ENCODE measurements at regions not wholly inside any gene's neighbourhood (a gene's known extent, or its start where the extent isn't known, plus 50 kb on each side); places are given as distances from the start of the nearest gene placed in this dataset.
A peak's percentile ranks its signal among the peaks of the same experiment; 100 is the strongest.

DNA sequence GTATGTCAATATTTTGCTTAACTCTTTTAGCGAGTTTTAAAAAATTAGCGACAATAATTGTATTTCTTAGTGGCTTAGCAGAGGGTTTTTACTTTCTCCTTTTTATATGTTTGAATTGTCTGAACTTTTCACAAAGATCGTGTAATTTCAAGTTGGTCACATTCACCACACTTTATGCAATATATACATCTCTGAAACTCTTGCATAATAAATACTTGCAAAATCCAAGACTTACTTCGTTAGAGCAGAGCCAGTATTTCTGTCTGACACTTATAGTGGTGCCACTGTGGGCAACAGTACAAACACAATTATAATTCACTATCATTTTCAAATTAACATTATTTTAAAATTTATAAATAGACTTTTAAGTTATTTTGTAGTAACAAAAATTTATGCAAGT is 62.0 kb downstream of the SUCNR1 start:
- DNase-seq = no peak

DNA sequence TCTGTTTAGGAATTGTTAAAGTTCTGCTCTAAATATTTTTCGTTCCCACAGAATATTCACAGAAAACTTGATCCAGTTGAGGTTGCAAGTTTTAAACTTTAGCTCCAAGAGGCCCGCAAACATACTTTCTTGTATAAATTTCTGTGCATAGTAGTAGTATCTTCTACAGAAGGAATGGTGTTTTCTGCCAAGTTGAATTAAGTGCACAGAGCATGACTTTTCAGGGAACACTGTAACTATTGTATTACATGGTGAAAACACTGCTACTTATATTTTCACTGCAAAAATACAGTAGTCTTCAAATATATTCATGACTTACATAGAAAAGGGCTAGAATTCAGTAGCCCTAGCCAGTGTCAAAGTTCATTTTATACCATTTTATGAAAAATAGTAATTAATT is 67.0 kb downstream of the SUCNR1 start:
- DNase-seq = peak in 1 of 3 donors; percentile 37

DNA sequence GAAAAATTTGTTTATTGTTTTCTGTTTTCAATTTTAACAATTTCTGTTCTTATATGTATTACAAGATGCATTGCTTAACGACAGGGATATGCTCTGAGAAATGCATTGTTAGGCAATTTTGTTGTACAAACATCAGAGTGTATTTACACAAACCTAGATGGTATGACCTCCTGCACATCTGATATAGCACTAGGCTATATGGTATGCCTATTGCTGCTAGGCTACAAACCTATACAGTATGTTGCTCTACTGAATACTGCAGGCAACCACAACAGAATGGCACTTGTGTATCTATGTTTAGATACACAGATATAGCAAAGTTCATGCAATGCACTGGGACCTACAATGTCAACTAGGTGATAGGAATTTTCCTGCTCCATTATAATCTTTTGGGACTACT is 70.1 kb downstream of the SUCNR1 start:
- no peak for DNase-seq

DNA sequence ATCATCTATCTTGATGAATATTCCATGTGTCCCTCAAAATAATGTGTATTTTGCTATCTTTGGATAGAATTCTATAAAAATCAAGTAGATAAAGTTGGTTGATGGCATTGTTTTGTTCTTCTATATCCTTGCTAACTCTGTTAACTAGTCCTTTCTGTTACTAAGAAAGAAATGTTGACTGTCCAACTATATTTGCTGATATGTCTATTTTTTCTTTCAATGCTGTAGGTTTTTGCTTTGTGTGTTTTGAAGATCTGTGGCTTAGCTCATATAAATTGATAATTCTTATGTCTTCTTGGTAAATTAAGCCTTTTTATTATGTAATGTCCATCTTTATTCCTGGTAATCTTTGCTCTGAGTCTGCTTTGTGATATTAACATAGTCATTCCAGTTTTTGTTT is 70.9 kb downstream of the SUCNR1 start:
- no peak for DNase-seq

DNA sequence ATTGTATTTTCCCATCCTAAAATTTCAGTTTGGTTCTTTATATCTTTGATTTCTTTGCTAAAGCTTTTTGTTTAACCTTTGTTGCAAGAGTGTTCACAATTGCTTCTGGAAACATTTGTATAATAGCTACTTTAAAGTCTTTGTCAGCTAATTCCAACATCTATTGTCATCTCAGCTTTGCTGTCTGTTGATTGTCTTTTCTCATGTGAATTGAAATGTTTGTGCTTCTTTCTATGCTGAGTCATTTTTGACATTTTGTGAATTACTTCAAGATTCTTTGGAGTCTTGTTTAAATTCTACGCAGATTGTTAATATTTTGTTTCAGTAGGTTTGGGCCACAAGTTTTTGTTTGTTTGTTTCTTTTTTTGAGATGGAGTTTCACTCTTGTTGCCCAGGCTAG is 73.2 kb downstream of the SUCNR1 start:
- DNase-seq = no peak

DNA sequence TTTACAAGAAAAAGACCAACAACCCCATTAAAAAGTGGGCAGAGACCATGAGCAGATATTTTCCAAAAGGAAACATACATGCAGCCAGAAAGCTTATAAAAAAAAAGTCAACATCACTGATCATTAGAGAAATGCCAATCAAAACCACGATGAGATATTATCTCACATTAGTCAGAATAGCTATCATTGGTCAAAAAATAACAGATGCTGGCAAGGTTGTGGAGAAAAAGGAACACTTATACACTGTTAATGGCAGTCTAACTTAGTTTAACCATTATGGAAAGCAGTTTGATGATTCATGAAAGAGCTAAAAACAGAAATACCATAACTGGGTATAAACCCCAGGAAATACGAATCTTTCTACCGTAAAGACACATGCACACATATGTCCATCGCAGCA is 76.3 kb downstream of the SUCNR1 start:
- no peak for DNase-seq

DNA sequence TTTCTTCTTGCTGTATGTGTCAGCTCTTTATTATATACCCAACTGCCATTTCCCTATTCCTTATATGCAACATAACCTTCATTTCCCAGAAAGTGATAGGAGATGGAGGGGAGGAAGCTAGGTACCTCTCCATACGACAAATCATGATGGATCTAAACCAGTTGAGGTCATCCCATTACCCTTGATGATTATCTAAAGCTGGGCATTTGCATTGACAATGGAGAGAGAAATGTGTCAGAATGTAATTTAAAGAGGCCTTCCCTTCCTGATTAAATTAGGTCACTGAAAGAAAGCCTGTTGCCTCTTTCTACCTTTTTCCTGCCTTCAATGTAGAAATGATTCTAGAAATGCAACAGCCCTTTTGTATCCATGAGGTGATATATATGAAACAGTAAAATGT is 81.9 kb downstream of the SUCNR1 start:
- DNase-seq = no peak

DNA sequence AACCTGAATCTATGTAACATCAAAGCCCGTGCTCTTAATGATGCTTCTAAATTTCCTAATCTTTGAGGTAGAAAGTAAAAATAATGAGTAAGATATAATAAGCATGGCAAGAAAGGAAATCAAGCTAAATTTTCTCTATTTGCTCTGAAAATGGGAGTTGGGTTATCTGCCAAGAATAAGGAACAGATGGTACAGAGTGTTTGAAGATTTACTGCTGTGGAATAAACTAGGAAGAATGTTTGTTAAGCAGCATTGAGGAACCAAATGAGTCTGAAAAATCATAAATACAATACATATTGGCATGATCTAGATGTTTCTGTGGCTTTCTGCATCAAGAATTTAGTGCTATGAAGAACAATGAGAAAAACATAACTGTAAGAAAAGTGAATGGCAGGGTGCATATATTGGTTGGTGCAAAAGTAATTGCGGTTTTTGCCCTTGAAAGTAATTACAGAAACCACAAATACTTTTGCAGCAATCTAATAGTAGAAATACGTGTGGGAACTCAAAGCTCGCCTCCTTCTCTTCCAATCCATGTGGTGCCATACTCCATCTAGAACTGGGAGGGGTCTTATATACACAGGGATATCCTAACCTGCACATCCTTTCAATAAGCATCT is 87.6 kb downstream of the SUCNR1 start:
- DNase-seq = peak in 1 of 3 donors; percentile 57

DNA sequence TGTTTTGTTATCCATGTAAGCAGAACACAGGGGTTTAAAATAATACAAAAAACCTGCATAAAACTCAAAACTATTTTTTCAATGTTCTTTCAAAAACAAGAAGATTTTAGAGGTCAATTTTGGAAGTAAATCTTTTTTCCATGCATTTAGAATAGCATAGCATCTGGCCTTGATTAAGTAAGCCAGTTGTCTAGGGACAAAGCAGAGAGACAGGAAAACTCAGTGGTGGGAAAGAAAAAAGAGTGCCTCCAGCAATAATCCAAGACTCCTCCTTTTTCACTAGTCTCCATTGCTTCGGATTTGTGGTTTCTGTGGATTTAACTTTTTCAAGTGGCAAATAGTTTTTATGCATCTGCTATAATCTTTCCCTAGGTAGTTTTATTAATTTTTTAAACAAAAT is 88.9 kb downstream of the SUCNR1 start:
- DNase-seq = peak in 2 of 3 donors; percentile 46 to 74

DNA sequence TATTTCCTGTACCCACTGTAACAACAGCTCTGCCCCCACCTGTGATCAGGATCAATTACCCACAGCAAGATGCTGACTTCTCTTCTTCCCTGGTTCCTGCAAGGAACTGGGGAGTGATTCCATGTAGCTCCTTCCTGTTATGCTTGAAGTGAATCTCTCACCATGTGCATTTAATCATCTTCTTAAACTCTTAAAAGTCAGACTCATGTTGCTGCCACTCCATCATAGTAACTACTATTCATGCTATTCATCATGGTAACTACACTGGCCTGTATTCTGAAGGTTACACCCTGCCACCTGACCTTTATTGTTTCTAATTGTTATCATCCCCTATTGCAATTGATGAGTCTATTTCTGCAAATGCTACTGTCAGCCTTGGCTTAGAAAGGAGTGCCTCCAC is 89.5 kb downstream of the SUCNR1 start:
- DNase-seq = peak in 1 of 3 donors; percentile 34

DNA sequence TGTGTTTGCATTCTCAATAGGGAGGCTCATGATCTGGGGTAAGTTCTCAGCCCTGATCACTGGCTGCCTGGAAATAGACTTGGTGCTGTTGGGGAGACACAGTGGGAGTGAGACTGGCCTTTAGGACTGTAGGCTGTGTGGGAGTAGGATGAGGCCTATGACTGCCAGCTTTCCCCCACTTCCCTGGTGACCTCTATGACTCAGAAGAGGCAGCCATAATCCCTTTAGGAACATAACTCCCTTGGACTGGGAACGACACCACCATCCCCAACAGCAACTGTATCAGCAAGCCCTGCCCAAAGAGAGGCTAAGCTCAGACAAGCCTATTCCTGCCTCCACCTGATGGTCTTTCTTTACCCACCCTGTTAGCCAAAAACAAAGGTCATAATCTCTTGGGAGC is 91.3 kb downstream of the SUCNR1 start:
- DNase-seq = no peak

DNA sequence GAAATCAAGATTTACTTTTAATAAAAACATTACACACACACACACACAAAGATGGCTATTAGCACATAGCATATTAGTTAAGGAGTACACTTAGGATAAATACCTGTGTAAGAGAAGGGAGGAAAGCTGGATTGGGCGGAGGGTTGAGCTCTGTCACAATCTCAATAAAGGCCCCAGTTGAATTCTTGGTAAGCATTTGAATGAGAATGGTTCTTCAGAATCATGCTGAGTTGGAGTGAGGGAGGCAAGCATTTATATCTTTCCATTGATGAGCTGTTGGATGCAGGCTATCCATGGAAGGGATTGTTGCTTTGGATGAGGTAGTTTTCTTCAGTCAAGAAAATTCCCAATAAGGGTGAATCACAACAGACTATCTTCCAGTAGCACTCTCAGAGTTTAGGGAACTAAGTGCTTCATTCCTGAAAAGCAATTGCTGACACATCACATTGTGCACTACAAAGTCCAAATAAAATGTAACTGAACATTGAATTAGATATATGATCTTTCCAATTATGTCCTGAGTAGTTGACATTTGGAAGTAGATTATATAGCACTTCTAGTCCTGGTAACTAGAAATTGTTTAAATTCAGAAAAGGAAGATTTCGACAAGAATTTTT is 95.7 kb downstream of the SUCNR1 start:
- DNase-seq = no peak

DNA sequence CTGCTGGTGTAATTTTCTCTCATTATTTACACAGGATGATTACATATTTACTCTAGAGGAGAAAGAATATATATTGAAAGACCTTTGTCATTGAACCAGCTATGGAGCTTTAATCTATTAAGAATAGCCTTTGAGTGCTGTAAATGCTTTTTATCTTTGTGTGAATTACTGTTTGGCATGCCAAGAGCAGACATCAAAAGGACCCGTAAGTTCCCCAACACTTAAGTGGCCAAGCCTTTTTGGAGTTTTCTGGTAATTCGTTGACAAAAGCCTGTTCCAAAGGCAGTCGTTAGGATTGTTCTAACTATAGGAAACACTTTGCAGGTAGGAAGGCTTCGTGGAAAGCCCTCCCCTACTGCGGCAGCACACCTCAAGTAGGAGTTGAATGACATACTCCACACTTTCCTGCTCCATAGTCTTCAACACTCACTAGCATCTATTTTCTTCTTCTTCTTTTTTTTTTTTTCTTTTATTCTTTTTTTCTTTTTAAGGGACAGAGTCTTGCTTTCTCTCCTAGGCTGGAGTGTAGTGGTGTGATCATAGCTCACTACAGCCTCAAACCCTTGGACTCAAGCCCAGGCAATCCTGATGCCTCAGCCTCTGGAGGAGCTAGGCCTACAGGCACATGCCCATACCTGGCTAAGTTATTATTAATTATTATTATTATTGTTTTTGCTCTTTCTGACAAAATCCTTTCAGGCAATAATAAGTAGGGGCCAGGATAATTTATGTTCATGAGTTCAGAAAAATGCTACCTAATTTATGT is 98.6 kb downstream of the SUCNR1 start:
- no peak for DNase-seq

DNA sequence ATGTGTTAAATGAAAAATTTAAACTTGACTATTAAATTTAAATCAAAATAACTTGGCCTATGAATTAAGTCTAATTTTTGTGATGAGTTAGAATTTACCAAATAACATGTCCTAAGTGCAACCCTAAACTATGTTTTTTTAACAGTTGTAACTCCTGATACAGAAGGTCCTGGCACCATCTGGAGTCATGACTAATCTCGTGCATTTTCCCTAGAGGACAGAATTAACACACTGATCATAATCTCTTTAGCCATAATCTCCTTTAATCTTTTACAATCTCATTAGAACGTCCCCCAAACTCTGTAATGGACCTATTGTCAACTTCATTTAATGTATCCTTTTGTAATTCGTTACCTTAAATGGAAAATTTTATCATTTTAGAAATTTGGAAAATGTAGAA is 100.6 kb downstream of the SUCNR1 start:
- no peak for DNase-seq

DNA sequence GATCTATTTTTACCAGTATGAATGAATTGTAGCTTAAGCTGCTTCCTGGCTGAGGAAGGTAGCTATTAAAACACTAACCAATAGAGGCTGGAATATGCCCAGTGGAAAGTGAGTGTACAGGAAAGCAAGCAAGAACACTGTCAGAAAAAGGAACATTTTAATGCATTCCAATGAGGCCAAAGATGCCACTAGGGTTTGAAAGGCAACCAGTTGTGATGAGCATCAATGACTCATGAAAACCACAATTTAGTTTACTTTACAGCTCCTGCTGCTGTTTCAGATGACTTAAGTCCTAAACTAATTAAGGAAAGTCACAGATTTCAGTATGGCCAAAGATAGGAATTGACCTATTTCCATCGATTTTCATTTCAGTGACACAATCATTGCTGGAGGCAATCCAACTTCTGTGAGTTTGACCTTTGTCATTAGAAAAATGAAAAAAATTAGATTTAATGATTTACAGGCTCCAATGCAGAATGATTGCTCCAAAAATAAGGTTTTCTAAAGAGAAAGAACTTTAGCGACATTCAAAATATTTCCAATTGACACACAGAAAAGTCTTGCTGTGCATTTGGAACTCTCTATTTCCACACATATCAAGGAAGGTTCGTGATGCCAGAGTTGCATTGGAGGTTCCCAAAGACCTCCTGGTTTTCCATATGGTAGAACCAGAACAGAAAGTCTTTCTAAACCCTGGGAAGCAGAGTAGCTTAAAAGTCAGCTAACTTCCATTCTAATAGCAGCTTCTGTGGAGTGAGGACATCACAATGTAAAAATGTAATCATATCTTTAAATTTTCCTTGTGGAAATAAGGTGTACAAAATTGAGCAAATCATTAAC is 103.0 kb downstream of the SUCNR1 start:
- DNase-seq = peak in 2 of 3 donors; percentile 46 to 92

DNA sequence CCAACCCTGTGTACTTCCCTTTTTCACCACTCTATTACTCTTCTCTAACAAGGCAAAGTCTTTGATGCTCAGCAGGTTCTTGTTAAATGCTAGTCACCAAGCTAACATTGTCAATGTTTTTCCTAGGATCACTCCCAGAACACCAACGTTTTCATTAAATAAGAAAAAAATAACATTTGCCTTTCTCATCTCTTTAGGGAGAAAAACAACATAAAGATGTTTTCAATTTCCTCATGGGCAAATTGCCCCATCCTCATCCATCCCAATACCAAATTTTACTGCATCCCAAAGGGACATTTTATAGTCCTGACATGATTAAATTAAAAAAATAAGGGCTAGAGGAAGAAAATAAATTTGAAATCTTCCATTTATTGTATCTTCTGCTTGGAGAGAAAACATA is 106.5 kb downstream of the SUCNR1 start:
- DNase-seq = peak; percentile 72 to 92 (median 82)

DNA sequence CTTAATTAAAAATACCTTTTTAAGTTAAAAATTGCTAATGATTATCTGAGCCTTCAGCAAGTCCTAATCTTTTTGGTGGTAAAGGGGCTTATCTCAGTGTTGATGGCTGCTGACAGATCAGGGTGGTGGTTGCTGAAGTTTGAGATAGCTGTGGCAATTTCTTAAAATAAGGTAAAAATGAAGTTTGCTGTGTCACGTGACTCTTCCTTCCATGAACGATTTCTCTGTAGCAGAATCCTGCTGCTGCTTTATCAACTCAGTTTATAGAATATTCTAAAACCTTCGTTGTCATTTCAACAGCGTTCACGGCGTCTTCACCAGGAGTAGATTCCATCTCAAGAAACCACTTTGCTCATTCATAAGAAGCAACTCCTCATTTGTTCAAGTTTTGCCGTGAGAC is 110.1 kb downstream of the SUCNR1 start:
- no peak for DNase-seq

DNA sequence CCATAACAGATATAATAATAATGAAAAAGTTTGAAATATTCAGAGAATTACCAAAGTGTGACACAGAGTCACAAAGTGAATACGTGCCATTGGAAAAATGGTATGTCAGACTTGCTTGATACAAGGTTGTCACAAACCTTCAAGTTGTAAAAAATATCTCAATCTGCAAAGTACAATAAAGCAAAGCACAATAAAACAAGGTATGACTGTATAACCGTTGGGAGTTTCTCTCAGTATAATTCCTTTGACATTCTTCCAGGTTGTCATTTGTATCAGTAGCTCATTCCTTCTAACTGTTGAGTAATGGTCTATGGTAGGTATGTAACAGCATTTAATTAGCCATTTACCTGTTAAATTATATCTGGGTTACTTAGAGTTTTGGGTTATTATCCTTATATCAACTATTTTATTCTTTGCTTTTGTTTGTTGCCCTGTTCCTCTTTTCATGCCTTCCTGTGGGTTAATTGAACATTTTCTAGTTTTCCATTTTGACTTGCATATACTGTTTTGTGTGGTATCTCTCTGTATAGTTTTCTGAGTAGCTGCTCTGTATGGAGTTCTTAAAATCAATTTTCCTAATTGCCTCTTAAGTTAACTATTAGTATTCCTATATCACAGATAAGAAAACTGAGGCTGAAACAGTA is 112.5 kb downstream of the SUCNR1 start:
- DNase-seq = no peak

DNA sequence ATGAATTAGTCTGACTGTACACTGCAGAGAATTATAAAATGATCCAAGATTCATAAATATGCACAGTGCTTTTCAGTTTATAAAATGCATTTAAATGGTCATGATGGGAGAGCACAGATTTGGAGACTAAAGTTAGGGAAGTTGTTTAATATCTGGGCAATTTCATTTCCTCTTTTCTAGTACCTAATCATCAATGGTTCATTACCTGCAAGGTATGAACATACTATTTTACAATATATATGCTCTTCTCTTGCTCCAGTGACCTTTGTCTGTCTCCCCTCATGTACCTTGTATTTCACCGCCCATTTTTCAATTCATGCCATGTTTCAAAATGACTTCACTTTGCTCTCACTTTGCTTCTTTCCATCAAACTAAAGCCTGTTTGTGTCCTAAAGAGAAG is 114.5 kb downstream of the SUCNR1 start:
- no peak for DNase-seq

DNA sequence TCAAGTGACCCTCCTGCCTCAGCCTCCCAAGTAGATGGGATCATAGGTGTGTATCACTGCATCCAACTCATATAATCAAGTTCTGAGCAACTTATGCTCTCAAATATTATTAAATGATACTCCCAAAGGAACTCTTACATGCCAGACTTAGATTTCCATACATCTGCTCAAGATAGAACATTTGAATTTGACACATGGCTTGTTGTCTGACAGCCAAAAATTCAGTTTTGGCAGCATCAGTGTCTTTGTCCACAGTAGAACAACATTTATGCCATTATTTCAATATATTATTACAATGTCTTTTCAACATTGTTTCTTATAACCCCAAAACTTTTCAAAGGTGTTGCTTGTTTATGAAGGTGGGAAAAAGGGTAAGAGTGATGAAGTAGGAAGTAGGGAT is 116.2 kb downstream of the SUCNR1 start:
- DNase-seq = peak; percentile 33 to 81 (median 44)

DNA sequence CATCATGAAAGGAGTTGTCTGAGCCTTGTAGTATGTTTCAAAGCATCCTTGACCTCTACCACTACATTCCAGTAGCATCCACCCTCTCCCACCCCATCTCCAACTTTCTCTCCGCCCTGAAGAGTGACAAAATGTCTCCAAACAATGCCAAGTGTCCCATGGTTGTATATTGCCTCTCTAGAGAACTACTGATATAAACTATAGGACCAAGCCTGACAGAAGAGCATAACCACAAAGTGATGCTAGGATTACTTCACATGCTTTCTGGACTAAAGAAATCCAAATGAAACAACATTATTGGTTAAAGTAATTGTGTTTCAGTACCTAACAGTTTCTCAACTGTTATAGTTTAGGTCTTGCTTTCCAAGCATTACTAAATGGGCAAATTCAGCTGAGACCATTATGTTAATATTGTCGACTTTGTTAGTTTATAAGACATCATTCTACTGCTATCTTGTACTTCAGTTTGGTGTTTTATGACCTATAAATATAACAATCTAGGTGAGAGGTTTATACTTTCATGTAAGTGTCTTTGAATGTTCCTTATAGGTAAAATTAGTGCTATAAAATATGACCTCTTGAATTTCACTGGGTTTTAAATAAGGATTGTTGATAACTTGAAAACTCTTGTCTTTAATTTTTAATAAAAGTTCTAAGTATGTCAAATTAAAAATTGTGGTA is 117.4 kb downstream of the SUCNR1 start:
- DNase-seq = no peak

All from muscle of back (tissue), 3 donors.